ENCODE measurements at regions not wholly inside any gene's neighbourhood (a gene's known extent, or its start where the extent isn't known, plus 50 kb on each side); places are given as distances from the start of the nearest gene placed in this dataset.

- BruUV-seq (replicated peaks): no TSS peak
- intact Hi-C loops (cut with micrococcal nuclease; ENCODE audit: unreplicated experiment): no loop called here
- peaks cover 4% of the 10 kb centered on the region for H3K9me3 ChIP-seq (ENCODE audit: low read depth, low read length, poor library complexity, severe bottlenecking)
- H3K4me3 ChIP-seq (ENCODE audit: low read depth, low read length, poor library complexity, severe bottlenecking): no peak overlapping the region
- no peak for TF ChIP-seq EZH2 (IDR thresholded peaks at IDR 0.05; ENCODE audit: borderline replicate concordance, low read depth, low read length, poor library complexity, severe bottlenecking)
- TF ChIP-seq CTCF (conservative IDR thresholded peaks at IDR 0.05; ENCODE audit: low read depth, low read length): no peak
- no peaks in the 10 kb centered on the region for H3K36me3 ChIP-seq (ENCODE audit: insufficient read depth, low read length, poor library complexity, severe bottlenecking)
- H3K4me1 ChIP-seq (ENCODE audit: insufficient read depth, low read length, poor library complexity, severe bottlenecking): no peaks in the 10 kb centered on the region
- no peaks in the 10 kb centered on the region for H3K27me3 ChIP-seq (replicated peaks; ENCODE audit: insufficient read depth, low read depth, low read length, poor library complexity)
- POLR2A ChIA-PET (ENCODE audit: low non-redundant PET): no interaction called here
- DNase-seq (ENCODE audit: low spot score): no peak
- CTCF ChIA-PET: no interaction called here
- H3K27ac ChIP-seq (ENCODE audit: low read depth, low read length, poor library complexity, severe bottlenecking): no peak overlapping the region
These were observed 1310.8 kb upstream of the LRRTM3 start for GRCh38 chr10:65614956-65615565.

GRCh38 chr10:65618126-65618525, 1307.7 kb upstream of the LRRTM3 start:
- CTCF ChIA-PET: interaction anchor here (0.6 kb wide), 1 partner anchor 1667 kb away, joined by 4 read pairs; no protein-coding TSS in a partner anchor
- BruUV-seq (replicated peaks): no TSS peak
- no peak overlapping the region for H3K4me3 ChIP-seq (ENCODE audit: low read depth, low read length, poor library complexity, severe bottlenecking)
- H3K36me3 ChIP-seq (ENCODE audit: insufficient read depth, low read length, poor library complexity, severe bottlenecking): no peaks in the 10 kb centered on the region
- H3K4me1 ChIP-seq (ENCODE audit: insufficient read depth, low read length, poor library complexity, severe bottlenecking): no peaks in the 10 kb centered on the region
- intact Hi-C loops (cut with micrococcal nuclease; ENCODE audit: unreplicated experiment): no loop called here
- DNase-seq (ENCODE audit: low spot score): no peak
- POLR2A ChIA-PET (ENCODE audit: low non-redundant PET): no interaction called here
- H3K9me3 ChIP-seq (ENCODE audit: low read depth, low read length, poor library complexity, severe bottlenecking): peaks cover 4% of the 10 kb centered on the region
- H3K27me3 ChIP-seq (replicated peaks; ENCODE audit: insufficient read depth, low read depth, low read length, poor library complexity): no peaks in the 10 kb centered on the region
- H3K27ac ChIP-seq (ENCODE audit: low read depth, low read length, poor library complexity, severe bottlenecking): no peak overlapping the region
- no peak for TF ChIP-seq EZH2 (IDR thresholded peaks at IDR 0.05; ENCODE audit: borderline replicate concordance, low read depth, low read length, poor library complexity, severe bottlenecking)
- no peak for TF ChIP-seq CTCF (conservative IDR thresholded peaks at IDR 0.05; ENCODE audit: low read depth, low read length)

GRCh38 chr10:65620404-65621048, 1305.3 kb upstream of the LRRTM3 start:
- Histone ChIP-seq H3K27ac (ENCODE audit: low read depth, low read length, poor library complexity, severe bottlenecking) (no peak overlapping the region), H3K4me1 (ENCODE audit: insufficient read depth, low read length, poor library complexity, severe bottlenecking) (no peaks in the 10 kb centered on the region), H3K4me3 (ENCODE audit: low read depth, low read length, poor library complexity, severe bottlenecking) (no peak overlapping the region), H3K27me3 (replicated peaks; ENCODE audit: insufficient read depth, low read depth, low read length, poor library complexity) (no peaks in the 10 kb centered on the region), H3K36me3 (ENCODE audit: insufficient read depth, low read length, poor library complexity, severe bottlenecking) (no peaks in the 10 kb centered on the region), H3K9me3 (ENCODE audit: low read depth, low read length, poor library complexity, severe bottlenecking) (no peaks in the 10 kb centered on the region)
- intact Hi-C loops (cut with micrococcal nuclease; ENCODE audit: unreplicated experiment): no loop called here
- no TSS peak for BruUV-seq (replicated peaks)
- CTCF ChIA-PET: no interaction called here
- no peak for DNase-seq (ENCODE audit: low spot score)
- POLR2A ChIA-PET (ENCODE audit: low non-redundant PET): interaction anchor here (0.6 kb wide), 1 partner anchor 666 kb away, joined by 4 read pairs; no protein-coding TSS in a partner anchor
- no peak for TF ChIP-seq EZH2 (IDR thresholded peaks at IDR 0.05; ENCODE audit: borderline replicate concordance, low read depth, low read length, poor library complexity, severe bottlenecking)
- TF ChIP-seq CTCF (conservative IDR thresholded peaks at IDR 0.05; ENCODE audit: low read depth, low read length): no peak

Measured in A673 (cell line).